PFSK-1 (cell line): ENCODE measurements at regions not wholly inside any gene's neighbourhood (a gene's known extent, or its start where the extent isn't known, plus 50 kb on each side); places are given as distances from the start of the nearest gene placed in this dataset.

Experiments used
- POLR2AphosphoS5 ChIP-seq: IDR thresholded peaks from 2 replicates; pipeline ENCODE4 v1.6.1; 2012; ENCODE audit warnings: low read depth, mild to moderate bottlenecking, control low read depth, low read length, moderate library complexity
- REST ChIP-seq, 2 experiments: IDR thresholded peaks; 2 replicates each; pipeline versions ENCODE4 v1.6.1 to v1.8.0; 2011 to 2012; ENCODE audit warnings: low read depth in 2 of 2, low read length in 2 of 2, control low read depth in 1 of 2, inconsistent platforms in 1 of 2, mild to moderate bottlenecking in 1 of 2, moderate library complexity in 1 of 2; ENCODE audit not compliant: insufficient read depth in 1 of 2
- TAF1 ChIP-seq: IDR thresholded peaks from 2 replicates; pipeline ENCODE4 v1.6.1; 2012; ENCODE audit warnings: low read length, control low read depth, borderline replicate concordance; ENCODE audit not compliant: insufficient read depth

GRCh38 chr3:24850245-24850644, 355.6 kb upstream of the THRB start:
- TF ChIP-seq POLR2AphosphoS5: no peak
- no peak for TF ChIP-seq TAF1
- no peak for TF ChIP-seq REST (IDR thresholded peaks at IDR 0.05; ENCODE audit: insufficient read depth in 1 of 2, low read depth in 2 of 2, low read length in 2 of 2)
